ENCODE measurements at regions not wholly inside any gene's neighbourhood (a gene's known extent, or its start where the extent isn't known, plus 50 kb on each side); places are given as distances from the start of the nearest gene placed in this dataset.

DNA sequence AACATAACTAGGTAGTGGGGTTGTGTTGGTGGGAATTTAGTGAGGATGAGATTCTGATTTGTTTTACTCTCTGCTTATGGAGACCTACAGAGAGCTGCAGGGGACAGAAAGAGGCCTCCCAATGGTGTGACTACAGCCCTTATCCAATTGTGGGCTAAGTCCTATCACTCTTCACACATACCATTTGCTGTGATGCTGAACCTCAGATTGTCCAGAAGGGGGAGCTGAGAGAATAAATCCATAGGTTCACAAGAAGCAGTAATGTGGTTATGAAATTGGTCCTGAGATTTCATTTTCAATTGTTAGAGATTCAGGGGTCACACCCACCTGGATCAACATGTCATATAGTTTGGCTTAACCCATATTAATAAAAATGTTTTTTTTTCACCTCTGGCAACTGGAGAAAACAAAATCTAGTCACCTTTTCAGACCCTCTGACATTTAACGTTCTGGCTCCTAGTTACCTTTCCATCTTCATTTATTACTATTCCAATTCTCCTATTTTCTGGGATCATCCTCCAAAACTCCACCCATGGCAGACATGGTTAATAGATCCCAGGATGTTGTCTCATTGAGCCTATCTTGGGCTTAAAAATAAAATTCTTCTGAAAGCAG is 53.3 kb upstream of the PTPN5 start:
- H3K27me3 ChIP-seq, result no peaks in the 10 kb centered on the region
- H3K36me3 ChIP-seq (replicated peaks in 1 of 2; ENCODE audit: insufficient read depth in 1 of 2, low read depth in 2 of 2), result no peaks in the 10 kb centered on the region
- DNase-seq (peak in 2 of 4 donors; percentile 14 to 18), ATAC-seq (peak; percentile 56)
- no peaks in the 10 kb centered on the region for H3K9me3 ChIP-seq
- intact Hi-C loops (cut with DNase I), result no loop called here
- no peak overlapping the region for H3K27ac ChIP-seq
- no peaks in the 10 kb centered on the region for H3K4me1 ChIP-seq
- TF ChIP-seq, protein P1, sequence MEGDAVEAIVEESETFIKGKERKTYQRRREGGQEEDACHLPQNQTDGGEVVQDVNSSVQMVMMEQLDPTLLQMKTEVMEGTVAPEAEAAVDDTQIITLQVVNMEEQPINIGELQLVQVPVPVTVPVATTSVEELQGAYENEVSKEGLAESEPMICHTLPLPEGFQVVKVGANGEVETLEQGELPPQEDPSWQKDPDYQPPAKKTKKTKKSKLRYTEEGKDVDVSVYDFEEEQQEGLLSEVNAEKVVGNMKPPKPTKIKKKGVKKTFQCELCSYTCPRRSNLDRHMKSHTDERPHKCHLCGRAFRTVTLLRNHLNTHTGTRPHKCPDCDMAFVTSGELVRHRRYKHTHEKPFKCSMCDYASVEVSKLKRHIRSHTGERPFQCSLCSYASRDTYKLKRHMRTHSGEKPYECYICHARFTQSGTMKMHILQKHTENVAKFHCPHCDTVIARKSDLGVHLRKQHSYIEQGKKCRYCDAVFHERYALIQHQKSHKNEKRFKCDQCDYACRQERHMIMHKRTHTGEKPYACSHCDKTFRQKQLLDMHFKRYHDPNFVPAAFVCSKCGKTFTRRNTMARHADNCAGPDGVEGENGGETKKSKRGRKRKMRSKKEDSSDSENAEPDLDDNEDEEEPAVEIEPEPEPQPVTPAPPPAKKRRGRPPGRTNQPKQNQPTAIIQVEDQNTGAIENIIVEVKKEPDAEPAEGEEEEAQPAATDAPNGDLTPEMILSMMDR (IDR thresholded peaks at IDR 0.05), result peak; percentile 39 to 54 (median 46)
- TF ChIP-seq POLR2A (IDR thresholded peaks at IDR 0.05), result no peak
- 84 to 88% methylated on average over 1 of the region's 1 CpG for WGBS, 2 donors
- H3K4me3 ChIP-seq, result no peak overlapping the region
